Activated T-cell treated with anti-CD3 and anti-CD28 coated beads for 4 hours (primary cell): ENCODE measurements at regions not wholly inside any gene's neighbourhood (a gene's known extent, or its start where the extent isn't known, plus 50 kb on each side); places are given as distances from the start of the nearest gene placed in this dataset.

Source experiments
- DNase-seq: peaks from one replicate; pipeline ENCODE4 v3.0.0-alpha.2; 2020

DNA sequence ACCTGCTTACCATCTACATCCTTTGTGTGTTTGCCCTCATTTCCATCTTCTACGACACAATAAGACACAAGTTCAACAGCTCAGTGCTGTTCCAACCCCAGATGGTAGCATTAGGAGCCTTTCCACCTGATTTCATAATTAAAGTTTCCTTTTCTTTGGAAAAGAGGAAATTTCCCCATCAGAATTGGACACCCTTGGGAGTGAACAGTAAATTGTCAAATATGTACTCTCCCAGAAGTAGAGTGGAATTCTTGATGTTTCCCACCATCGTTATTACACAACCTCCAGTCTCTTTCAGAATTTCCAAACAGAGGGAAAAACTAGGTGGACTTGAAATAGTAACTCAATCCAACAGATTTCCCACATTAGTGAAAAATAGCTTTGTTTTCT lies 337.6 kb upstream of the OR4E1 start:
- no peak for DNase-seq

DNA sequence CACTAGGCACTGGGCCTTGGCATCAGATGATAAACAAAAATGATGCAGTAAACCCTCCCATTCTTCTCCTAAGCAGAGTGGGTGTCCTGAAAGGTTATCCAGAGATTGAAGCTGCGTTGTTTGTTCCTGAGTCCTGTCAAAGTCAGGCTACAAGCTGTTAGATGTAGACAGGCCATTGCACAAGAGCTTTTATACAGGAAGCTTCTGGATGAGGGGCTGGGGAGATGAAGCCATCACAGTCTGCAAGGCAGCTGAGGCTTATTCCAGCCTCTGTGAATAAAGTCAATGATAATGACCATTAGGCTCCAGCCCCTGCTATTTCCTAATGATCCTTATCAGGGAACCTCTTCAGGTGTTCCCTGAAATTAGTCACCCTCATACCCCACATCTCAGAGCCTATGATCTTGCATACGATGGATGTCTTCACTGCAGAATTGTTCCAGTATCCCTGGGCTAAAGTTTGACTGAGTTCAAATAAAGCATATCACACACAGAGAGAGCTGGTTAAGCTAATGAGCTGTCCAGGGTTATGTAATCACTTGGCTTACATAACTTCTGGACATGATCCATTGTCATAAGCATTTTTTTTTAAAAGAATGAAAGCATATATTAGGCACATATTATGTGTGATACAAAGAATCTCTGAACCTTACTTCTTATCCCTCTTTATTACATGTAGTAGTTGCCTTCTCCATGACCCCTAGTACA lies 337.1 kb upstream of the OR4E1 start:
- no peak for DNase-seq

DNA sequence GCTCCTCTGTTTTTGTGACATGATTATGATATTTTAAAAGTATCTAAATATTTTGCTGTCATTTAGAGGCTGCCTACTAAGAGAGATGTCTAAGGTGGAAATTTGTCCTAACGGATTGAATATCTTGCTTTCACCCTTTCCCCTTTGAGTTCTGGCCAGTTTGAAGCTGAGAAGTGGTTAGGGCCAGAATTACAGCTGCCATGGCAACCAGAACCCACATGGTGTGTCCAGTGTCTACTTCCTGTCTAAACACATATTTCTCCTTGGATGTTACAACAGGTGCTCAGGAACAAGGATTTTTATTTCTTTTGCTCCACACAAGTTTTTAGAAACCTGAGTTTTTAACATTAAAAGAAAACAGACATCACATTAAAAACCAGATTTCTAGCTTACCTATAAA lies 335.1 kb upstream of the OR4E1 start:
- DNase-seq: no peak

DNA sequence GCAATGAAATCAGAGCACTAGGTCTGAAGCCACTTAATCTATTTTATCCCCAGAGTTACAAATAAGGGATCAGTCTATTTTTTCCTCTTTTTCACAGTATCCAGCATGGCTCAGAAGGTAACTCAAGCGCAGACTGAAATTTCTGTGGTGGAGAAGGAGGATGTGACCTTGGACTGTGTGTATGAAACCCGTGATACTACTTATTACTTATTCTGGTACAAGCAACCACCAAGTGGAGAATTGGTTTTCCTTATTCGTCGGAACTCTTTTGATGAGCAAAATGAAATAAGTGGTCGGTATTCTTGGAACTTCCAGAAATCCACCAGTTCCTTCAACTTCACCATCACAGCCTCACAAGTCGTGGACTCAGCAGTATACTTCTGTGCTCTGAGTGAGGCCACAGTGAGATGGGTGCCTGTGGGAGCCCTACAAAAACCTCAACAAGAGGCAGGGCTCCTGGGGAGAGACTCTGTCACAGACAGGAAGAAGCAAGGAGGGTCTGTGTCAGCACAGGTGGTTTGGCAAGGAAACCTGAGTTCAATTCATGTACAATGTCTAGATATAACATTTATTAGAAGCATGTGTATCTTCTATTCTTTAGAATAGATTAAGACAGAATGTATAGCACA lies 334.3 kb upstream of the OR4E1 start:
- DNase-seq: no peak

DNA sequence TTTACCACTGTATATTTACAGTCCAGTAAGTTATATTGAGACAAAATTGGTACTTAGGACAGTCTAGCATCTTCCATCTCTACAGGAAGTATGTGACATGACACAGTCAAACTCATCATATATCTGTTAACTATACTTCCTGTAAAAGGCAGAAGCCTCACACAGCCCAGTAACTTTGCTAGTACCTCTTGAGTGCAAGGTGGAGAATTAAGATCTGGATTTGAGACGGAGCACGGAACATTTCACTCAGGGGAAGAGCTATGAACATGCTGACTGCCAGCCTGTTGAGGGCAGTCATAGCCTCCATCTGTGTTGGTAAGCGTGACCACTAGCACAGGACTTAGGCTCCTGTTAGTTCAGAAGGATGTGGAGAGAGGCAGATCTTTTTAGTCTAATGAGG lies 333.7 kb upstream of the OR4E1 start:
- no peak for DNase-seq

DNA sequence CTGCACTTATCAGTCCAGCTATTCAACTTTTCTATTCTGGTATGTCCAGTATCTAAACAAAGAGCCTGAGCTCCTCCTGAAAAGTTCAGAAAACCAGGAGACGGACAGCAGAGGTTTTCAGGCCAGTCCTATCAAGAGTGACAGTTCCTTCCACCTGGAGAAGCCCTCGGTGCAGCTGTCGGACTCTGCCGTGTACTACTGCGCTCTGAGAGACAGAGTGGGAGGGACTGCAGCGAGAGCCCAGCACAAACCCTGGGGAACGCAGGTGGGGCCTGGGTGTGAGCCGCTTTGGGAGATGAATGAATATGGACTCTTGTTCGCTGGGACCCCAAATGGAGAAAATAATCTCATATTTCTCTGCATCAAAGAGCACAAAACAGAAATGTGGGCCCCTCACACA lies 329.8 kb upstream of the OR4E1 start:
- DNase-seq: no peak

DNA sequence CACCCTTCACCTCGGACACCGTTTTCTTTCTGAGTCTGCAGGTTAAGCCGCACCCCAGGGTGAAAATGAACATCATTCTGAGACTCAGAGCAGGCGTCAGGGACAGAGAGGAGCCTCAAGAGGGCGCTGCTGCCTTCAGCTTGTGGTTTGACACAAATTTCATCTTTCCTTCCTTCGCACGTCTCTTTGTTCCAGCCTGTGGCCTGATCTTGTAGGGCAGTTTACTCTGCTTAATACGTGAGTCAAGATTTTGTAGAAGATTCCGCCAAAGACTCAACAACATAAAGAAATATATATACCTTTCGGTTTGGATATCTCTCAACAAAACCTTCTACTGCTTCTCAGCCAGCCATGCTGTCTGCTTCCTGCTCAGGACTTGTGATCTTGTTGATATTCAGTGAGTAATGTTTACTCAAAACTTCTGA lies 329.3 kb upstream of the OR4E1 start:
- DNase-seq: peak; percentile 44

DNA sequence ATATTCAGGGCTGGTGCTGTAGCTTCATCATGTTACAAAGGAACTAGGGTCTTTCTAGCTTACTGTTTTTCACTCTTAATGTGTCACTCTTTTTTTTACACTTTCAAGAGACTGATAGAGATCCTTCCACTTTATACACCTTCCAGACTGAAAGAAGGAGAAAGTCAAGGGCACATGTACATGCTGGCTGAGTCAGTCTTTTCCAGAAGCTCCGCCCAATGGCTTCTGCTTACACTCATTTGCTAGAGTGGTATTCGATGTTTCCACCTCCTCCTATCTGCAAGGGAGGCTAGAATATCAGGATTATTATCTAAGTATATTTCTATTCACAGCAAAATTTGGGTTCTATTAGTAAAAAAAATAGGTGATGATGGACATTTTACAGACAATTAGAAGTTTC lies 325.8 kb upstream of the OR4E1 start:
- DNase-seq: no peak

DNA sequence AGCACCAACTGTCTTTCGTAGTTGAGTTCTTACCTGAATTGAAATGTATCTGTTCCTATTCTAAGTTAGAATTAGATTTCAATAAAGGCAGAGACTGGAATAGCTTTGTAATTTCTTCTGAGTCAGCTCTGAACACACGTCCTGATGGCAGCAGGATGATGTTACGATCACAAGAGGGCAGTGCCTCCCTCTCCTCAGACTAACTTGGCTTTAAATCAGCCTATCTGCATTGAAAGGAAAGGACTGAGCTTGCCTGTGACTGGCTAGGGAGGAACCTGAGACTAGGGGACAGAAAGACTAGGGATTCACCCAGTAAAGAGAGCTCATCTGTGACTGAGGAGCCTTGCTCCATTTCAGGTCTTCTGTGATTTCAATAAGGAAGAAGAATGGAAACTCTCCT lies 323.7 kb upstream of the OR4E1 start:
- no peak for DNase-seq

DNA sequence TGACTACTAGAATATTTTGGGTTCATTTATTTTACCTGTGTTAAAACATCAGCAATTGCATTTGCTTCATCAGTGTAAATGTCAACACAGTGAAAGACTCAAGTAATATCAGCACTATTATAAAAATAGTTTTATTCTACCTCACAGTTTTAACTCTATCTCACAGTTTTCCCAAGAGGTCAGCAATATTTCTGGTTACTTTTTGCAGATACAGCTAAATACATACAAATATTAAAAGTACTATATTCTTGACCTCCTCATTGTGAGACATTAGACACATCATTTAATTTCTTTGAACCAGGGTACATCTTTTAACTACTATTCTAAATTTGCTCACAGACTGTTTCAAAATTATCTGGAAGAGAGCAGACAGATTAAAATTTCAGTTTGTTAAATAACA lies 321.7 kb upstream of the OR4E1 start:
- no peak for DNase-seq

DNA sequence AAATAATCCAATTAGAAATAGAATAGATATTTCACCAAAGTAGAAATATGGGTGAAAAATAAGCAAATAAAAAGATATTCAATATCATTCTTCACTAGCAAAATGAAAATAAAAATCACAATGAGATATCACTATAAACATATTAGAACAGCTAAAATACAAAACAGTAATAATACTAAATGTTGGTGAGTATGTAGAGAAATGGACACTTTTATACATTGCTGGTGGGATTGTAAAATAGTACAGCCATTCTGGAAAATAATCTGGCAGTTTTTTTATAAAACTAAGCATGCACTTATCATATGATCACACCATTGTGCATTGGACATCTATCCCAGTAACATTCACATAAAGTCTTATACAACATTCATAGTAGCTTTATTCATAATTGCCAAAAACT lies 320.2 kb upstream of the OR4E1 start:
- DNase-seq: no peak

DNA sequence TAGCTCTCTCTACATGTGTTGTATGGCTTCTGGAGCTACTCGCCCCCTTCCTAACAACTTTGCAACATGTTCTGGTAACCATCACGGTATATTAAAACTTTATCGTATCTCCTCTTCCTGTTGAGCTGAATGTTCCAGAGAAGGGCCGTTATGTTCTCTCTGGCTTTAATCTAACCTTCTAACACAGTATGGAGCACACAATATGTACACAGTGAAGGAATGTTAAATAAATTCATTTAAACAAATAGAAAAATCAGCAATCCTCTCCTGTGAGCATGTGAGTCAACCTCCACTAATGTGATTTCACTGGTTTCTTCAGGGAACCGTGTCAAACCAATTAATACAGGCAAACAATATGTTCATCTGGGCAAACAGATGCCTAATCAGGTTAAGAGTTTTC lies 319.5 kb upstream of the OR4E1 start:
- DNase-seq: no peak

DNA sequence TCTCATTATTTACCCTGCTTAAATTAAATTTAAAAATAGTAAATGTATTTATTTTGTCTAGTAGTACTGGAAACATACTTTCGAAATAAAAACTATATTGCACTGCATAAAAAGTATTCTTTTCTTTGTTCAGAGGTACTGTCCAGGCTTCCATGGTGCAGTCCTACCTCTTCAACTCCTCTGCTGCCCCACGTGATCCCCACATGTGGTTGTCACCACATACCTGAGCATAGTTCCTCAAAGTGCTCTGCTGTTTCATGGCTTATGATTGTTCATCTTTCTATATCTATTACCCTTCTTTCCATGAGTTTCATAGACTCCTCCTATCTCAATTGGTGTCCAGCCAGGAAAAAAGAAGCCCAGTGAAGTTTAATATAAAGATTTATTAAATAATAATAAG lies 317.5 kb upstream of the OR4E1 start:
- no peak for DNase-seq

DNA sequence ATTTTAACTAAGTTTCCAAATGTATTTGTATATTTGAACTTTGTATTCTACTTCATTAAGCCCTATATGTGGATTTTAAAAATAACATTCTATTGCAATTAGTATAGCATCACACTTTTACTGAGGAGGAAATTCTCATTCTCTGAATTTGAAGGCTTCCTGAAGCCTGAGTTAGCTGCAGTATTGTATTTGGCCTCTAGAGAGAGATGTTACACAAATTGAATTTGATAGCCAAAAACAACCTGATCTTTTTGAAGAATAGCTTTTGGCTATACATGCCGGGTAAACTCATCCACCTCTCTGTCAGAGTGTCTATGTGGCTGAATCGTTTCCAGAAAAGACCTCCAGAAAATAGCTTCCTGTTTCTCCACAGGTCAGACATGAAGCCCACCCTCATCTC lies 316.5 kb upstream of the OR4E1 start:
- DNase-seq: no peak

DNA sequence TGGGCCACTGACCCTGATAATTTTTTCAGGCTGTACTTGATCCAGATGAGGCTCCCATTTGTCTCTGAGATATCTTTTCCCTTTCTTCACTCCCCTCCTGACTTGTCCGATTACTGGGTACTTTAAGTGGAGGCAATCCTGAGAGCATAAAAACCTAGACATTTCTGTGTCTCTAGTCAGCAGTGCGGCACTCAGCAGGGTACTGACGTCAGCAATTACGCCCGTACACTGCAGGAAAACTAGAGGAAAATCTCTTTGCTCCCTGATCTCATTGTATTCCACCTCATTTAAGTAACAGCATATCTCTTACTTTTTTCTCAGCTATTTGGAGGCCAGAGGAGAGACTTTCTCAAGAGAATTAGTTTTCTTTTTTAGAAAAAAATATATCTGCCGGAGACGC lies 315.5 kb upstream of the OR4E1 start:
- no peak for DNase-seq

DNA sequence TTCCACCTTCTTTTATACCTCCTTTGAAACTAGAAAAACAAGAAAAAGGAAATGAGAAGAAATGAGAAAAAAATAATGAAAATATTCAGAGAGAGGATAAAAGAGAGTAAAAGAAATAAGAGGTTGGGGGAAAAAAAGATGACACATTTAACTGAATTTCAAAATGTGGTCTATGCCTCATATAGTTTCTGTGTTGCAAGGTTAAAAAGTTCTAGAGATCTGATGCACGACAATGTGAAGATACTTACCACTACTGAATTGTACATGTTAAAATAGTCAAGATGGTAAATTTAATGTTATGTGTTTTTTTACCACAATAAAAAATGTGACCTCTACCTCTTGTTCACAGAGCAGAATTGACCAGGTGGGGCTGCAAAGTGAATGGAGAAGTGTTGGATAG lies 314.8 kb upstream of the OR4E1 start:
- DNase-seq: no peak

DNA sequence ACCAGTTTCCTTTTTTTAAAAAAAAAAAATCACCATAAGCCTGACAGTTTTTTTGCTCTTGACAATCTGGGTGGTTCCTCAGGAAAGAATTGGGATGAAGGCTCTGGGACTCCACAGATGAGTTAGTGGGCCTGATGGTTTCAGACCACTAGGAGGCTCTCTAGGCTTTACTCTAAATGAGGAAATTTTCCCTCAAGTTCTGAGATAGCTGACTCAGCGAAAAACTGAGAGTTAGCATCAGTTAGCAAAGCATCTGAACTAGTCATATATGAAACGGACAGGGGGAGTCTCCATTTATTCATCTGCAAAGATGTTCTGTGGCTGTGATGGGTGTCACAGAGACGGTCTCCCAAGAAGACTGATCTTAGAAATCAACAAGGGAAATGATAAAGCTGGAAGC lies 314.3 kb upstream of the OR4E1 start:
- DNase-seq: no peak

DNA sequence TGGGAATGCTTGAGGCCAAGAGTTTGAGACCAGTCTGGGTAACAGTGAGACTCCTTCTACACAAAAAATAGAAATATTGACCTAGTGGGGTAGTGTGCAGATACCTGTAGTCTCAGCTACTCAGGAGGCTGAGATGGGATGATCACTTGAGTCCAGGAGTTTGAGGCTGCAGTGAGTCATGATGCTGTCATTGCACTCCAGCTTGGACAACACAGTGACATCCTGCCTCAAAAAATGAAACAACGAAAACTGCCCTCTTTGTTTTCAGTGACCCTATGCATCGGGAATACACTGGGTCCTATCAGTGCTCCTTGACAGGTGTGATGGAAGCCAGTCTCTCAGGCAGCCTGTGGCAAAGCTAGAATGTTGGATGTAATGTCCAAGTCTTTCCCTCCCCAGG lies 311.5 kb upstream of the OR4E1 start:
- no peak for DNase-seq

DNA sequence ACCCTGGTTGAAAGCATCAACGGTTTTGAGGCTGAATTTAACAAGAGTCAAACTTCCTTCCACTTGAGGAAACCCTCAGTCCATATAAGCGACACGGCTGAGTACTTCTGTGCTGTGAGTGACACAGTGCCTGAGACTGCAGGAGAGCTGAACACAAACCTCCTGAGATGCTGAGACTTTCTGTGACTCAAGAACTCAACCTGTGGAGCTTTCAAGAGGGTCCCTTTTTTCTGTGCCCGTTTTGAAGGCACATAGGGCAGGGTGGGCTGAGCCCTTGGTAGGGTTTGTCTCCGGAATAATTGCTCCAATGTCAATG lies 305.3 kb upstream of the OR4E1 start:
- DNase-seq: no peak

DNA sequence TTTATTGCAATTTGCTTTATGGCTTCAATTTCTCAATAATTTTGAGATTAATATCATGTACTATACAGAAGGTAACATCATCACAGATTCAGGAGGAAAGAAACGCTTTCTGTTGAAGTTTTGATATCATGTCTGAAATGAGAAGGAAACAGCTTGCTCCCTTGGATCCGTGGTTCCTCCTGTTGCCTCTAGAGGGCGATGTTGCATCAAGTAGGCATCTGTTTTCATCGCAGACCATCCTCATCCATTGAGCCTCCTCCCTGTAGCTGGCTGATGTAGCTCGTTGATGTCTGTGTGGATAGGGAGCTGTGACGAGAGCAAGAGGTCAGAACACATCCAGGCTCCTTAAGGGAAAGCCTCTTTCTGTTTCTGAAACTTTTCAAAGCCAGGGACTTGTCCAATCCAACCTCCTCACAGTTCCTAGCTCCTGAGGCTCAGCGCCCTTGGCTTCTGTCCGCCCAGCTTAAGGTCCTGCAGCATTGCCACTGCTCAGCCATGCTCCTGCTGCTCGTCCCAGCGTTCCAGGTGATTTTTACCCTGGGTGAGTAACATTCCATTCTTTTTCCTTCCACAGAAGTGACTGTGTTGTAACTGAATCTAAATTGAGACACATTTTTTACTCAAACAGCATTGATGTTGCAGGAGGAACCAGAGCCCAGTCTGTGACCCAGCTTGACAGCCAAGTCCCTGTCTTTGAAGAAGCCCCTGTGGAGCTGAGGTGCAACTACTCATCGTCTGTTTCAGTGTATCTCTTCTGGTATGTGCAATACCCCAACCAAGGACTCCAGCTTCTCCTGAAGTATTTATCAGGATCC lies 304.8 kb upstream of the OR4E1 start:
- peak; percentile 30 for DNase-seq

DNA sequence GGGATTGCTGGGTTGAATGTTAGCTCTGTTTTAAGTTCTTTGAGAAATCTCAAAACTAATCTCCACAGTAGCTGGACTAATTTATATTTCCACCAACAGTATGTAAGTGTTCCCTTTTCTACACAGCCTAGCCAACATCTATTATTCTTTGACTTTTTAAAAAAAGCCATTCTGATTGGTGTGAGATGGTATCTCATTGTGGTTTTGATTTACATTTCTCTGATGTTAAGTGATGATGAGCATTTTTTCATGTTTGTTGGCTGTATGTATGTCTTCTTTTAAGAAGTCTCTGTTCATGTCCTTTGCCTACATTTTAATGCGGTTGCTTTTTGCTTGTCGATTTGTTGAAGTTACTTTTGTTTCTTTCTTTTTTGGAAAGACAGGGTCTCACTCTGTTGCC lies 301.1 kb upstream of the OR4E1 start:
- DNase-seq: no peak

DNA sequence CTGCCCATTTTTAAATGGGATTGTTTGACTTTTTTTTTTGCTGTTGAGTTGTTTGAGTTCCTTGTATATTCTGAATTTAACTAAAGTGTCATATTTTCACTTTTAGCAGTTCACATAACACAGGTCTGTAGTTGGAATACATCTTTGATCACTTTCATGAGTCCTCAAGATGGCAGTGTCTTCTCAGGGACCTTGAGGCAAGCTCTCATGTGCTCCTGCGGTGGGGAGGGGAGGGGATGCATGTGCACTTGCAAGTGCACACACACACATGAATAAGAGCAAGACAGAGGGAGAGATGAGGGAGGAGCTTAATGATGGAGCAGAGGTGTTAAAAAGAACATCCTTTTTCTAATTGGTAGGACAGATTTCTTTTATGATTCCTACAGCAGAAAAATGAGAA lies 291.4 kb upstream of the OR4E1 start:
- DNase-seq: peak; percentile 9

DNA sequence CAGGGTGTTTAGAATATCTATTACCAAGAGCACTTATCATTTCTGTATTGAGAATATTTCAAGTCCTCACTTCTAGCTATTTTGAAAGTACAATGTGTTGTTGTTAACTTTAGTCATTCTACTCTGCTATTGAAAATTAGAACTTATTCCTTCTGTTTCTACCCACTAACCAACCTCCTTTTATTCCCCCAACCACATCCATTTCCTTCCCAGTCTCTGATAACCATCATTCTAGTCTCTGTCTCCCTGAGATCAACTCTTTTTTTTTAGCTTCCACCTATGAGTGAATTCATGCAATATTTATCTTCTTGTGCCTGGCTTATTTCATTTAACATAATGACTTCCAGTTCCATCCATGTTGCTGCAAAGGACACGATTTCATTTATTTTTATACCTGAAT lies 290.6 kb upstream of the OR4E1 start:
- DNase-seq: no peak

DNA sequence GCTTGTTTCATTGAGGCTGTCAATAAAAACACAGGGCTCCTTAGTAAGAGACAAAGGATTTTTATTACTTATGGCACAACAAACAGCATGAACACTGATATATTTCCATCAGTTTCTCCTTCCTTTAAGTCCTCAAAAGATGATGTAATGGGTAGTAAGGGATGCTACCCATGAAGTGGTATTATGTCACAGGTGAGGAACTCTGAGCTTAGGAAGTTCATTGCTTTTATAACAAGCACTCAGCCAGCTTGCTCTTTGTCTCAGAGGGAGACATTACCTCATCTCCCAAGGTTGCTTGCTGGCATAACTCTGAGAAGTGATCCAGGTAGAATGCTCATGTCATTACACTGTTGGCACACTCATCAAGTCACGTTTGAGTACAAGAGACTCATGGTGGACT lies 287.0 kb upstream of the OR4E1 start:
- DNase-seq: no peak

DNA sequence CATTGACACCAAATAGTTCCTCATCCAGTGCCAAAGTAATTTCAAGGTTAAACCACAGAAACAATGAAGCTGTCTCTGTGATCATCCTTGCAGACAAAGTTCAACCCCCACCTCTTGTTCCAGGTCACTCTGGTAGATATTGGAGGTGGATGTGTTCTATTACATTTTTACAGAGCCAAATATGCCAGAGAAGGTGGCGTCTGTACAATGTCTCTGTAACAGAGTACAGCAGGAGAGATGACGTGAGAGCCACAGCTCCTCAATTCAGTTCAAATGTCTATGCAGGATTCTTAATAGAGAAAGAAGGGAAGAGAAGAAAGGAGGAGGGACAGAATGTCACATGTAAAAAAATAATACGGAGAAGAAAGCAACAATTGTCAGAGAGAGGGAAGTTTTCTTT lies 268.3 kb upstream of the OR4E1 start:
- DNase-seq: no peak
